Esophagus muscularis mucosa (tissue), 4 donors: ENCODE measurements at regions not wholly inside any gene's neighbourhood (a gene's known extent, or its start where the extent isn't known, plus 50 kb on each side); places are given as distances from the start of the nearest gene placed in this dataset.

Experiments
- DNase-seq: peaks from one replicate; pipeline ENCODE4 v3.0.0-alpha.2; 2017; ENCODE audit errors: extremely low spot score
- H3K27ac ChIP-seq, 4 donors: fragments of 200-600 bp; sonication (generic); replicated peaks in 1 of 4; 1 replicate in 3 of 4; 2 replicates in 1 of 4; pipeline ENCODE4 v1.5.1; 2016 to 2019; ENCODE audit warnings: mild to moderate bottlenecking in 1 of 4
- H3K27me3 ChIP-seq, 4 donors: fragments of 200-600 bp; sonication (generic); one replicate each; pipeline versions ENCODE4 v1.5.1 to v1.6.0; 2016 to 2019
- H3K36me3 ChIP-seq, 4 donors: fragments of 200-600 bp; sonication (generic); one replicate each; pipeline ENCODE4 v1.5.1; 2016 to 2019
- H3K4me1 ChIP-seq, 4 donors: fragments of 200-600 bp; sonication (generic); one replicate each; pipeline ENCODE4 v1.5.1; 2016 to 2019
- H3K4me3 ChIP-seq, 4 donors: fragments of 200-600 bp; sonication (generic); 1 replicate in 2 of 4; 2 replicates in 2 of 4; pipeline ENCODE4 v1.5.1; 2016 to 2019; ENCODE audit warnings: mild to moderate bottlenecking in 4 of 4, moderate library complexity in 1 of 4
- H3K9me3 ChIP-seq, 4 donors: fragments of 200-600 bp; sonication (generic); 1 replicate in 3 of 4; 2 replicates in 1 of 4; pipeline ENCODE4 v1.5.1; 2016 to 2019
- CTCF ChIP-seq, 3 experiments: fragments of 200-600 bp in 2 of 3; fragments of 450-650 bp in 1 of 3; sonication (generic) in 2 of 3; IDR thresholded peaks; one replicate each; pipeline ENCODE4 v1.5.1; 2017 to 2019; ENCODE audit warnings: antibody characterized with exemption in 3 of 3, mild to moderate bottlenecking in 2 of 3, moderate library complexity in 1 of 3
- EP300 ChIP-seq: sonication (generic); formaldehyde crosslinking; IDR thresholded peaks from one replicate; pipeline ENCODE4 v1.6.1; 2017; ENCODE audit warnings: antibody characterized with exemption
- POLR2A ChIP-seq: fragments of 450-650 bp; IDR thresholded peaks from one replicate; pipeline ENCODE4 v1.6.1; 2017; ENCODE audit warnings: antibody characterized with exemption, moderate library complexity, mild to moderate bottlenecking, low read depth
- POLR2AphosphoS5 ChIP-seq, 2 donors: sonication (generic); formaldehyde crosslinking; IDR thresholded peaks; one replicate each; pipeline ENCODE4 v1.6.1; 2017; ENCODE audit warnings: antibody characterized with exemption in 2 of 2
- WGBS: methylation state at CpG from one replicate; pipeline ENCODE4 v1.1.5; 2018; 5-methylcytosine and 5-hydroxymethylcytosine counted together
- intact Hi-C: fragments of 100-400 bp; cut with DNase I; formaldehyde crosslinking; loops from one replicate; pipeline ENCODE4 v1.15.1; 2023

GRCh38 chr22:48798281-48799226 lies 1029.1 kb downstream of the BRD1 start:
- 92% methylated on average over 20 of the region's 31 CpGs for WGBS
- no peak for DNase-seq

DNA sequence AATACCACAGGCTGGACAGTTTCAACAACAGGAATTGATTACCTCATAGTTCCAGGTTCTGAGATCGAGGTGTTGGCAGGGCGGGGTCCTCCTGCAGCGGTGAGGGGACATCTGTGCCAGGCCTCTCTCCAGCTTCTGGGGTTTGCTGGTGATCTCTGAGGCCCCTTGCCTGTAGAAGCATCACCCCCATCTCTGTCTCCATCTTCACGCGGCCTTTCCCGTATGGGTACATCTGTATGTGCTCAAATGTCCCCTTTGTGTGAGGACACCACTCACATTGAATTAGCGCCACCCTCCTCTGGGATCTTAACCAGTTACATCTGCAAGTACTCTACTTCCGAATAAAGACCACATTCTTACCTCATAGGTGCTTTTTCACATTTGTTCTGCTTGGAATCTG lies 1029.9 kb downstream of the BRD1 start:
- TF ChIP-seq EP300 (no peak), POLR2AphosphoS5 (IDR thresholded peaks at IDR 0.05) (no peak), POLR2A (no peak), CTCF (IDR thresholded peaks at IDR 0.05) (no peak)
- Histone ChIP-seq H3K27me3 (peaks cover 0 to 63% (median 0%) of the 10 kb centered on the region in 4 donors), H3K9me3 (peaks cover 0 to 2% (median 0%) of the 10 kb centered on the region in 4 donors), H3K4me1 (no peaks in the 10 kb centered on the region), H3K27ac (no peak overlapping the region), H3K36me3 (no peaks in the 10 kb centered on the region), H3K4me3 (no peak overlapping the region)
- 93% methylated on average over 8 of the region's 8 CpGs for WGBS
- intact Hi-C loops, result no loop called here
- no peak for DNase-seq

More at GRCh38 chr22:48798281-48799226, 1029.1 kb downstream of the BRD1 start:
- no peaks in the 10 kb centered on the region for H3K36me3 ChIP-seq
- no peaks in the 10 kb centered on the region for H3K9me3 ChIP-seq
- H3K27ac ChIP-seq, result no peak overlapping the region
- no peak overlapping the region for H3K4me3 ChIP-seq
- H3K4me1 ChIP-seq, result no peaks in the 10 kb centered on the region
- intact Hi-C loops, result no loop called here
- peaks cover 0 to 64% (median 0%) of the 10 kb centered on the region in 4 donors for H3K27me3 ChIP-seq
- TF ChIP-seq POLR2AphosphoS5 (IDR thresholded peaks at IDR 0.05) (no peak), POLR2A (no peak), EP300 (no peak), CTCF (IDR thresholded peaks at IDR 0.05) (no peak)

DNA sequence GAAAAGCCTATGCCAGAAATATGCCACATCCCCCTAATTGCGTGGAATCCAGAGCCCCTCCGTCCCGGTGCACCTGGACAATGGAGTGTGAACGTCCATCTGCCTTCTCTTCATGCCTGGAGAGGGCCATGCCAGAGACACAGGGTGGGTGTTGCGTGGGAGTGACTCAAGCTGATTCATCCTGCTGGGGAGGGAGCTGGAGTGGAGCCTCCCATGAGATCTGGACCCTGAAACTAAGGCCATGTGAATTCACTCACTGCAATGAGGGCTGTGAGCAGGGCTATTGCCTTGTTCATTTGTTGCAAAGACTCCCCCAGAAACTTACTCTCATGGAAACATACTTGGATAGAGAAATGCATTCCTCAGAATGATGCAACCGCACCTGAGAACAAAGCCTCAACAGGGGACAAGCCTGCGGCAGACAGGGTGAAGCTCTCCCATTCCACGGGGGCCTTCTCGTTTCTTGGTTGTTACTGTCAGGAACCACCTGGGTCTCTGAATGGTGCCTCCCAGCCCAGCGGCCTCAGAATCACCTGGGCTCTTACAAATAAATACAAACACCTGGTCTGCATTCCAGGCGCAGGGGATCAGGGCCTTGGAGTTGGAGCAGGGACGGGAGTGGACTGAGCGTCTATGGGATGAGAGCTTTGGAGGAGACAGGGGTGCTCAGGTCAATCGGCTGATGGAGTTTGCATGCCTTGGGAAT lies 1031.2 kb downstream of the BRD1 start:
- H3K36me3 ChIP-seq, result no peaks in the 10 kb centered on the region
- no peak overlapping the region for H3K27ac ChIP-seq
- peaks cover 0 to 63% (median 0%) of the 10 kb centered on the region in 4 donors for H3K27me3 ChIP-seq
- peaks cover 0 to 5% (median 0%) of the 10 kb centered on the region in 4 donors for H3K9me3 ChIP-seq
- DNase-seq, result no peak
- H3K4me3 ChIP-seq, result no peak overlapping the region
- H3K4me1 ChIP-seq, result no peaks in the 10 kb centered on the region
- 68% methylated on average over 10 of the region's 14 CpGs for WGBS
- intact Hi-C loops, result no loop called here
- no peak for TF ChIP-seq POLR2AphosphoS5 (IDR thresholded peaks at IDR 0.05)
- no peak for TF ChIP-seq CTCF (IDR thresholded peaks at IDR 0.05)
- TF ChIP-seq EP300, result no peak
- TF ChIP-seq POLR2A, result no peak

GRCh38 chr22:48795664-48796063 lies 1032.0 kb downstream of the BRD1 start:
- H3K4me3 ChIP-seq, result no peak overlapping the region
- H3K27me3 ChIP-seq, result peaks cover 0 to 61% (median 0%) of the 10 kb centered on the region in 4 donors
- H3K36me3 ChIP-seq, result no peaks in the 10 kb centered on the region
- intact Hi-C loops, result no loop called here
- no peak for DNase-seq
- peaks cover 0 to 5% (median 0%) of the 10 kb centered on the region in 4 donors for H3K9me3 ChIP-seq
- no peaks in the 10 kb centered on the region for H3K4me1 ChIP-seq
- 25% methylated on average over 1 of the region's 2 CpGs for WGBS
- H3K27ac ChIP-seq, result no peak overlapping the region
- TF ChIP-seq POLR2AphosphoS5 (IDR thresholded peaks at IDR 0.05), result no peak
- no peak for TF ChIP-seq EP300
- TF ChIP-seq CTCF (IDR thresholded peaks at IDR 0.05), result no peak
- TF ChIP-seq POLR2A, result no peak
